B cell (primary cell): ENCODE measurements at regions not wholly inside any gene's neighbourhood (a gene's known extent, or its start where the extent isn't known, plus 50 kb on each side); places are given as distances from the start of the nearest gene placed in this dataset.

Experiments
- ATAC-seq: fragments of 200-7000 bp; cut with Tn5 transposase; one replicate; pipeline ENCODE4 v1.10.0; 2021; ENCODE audit warnings: low read depth, mild to moderate bottlenecking, moderate number of reproducible peaks, moderate library complexity
- CTCF ChIA-PET: fragments of 350-600 bp; sonication (Branson Sonifier 250); formaldehyde crosslinking; loops from one replicate; lab custom pipeline; 2021; ENCODE audit warnings: antibody characterized with exemption, inconsistent platforms; lab: Charles Lee
- POLR2A ChIA-PET: fragments of 350-600 bp; sonication (Branson Sonifier 250); formaldehyde crosslinking; loops from one replicate; lab custom pipeline; 2021; ENCODE audit warnings: antibody characterized with exemption; lab: Charles Lee
- DNase-seq: peaks from one replicate; pipeline ENCODE4 v3.0.0; 2013
- H2AFZ ChIP-seq: 2 replicates; pipeline ENCODE4 v1.6.1; 2012; ENCODE audit warnings: mild to moderate bottlenecking, low read depth, low read length; ENCODE audit not compliant: insufficient read depth, poor library complexity, severe bottlenecking
- H3K27ac ChIP-seq, 2 donors: 1 replicate in 1 of 2; 2 replicates in 1 of 2; pipeline ENCODE4 v1.5.1; 2012 to 2013; ENCODE audit warnings: low read length in 2 of 2, mild to moderate bottlenecking in 2 of 2, moderate library complexity in 1 of 2
- H3K27me3 ChIP-seq, 4 experiments: fragments of 200-600 bp in 1 of 4; sonication (generic) in 1 of 4; replicated peaks in 1 of 4; 1 replicate in 2 of 4; 2 replicates in 2 of 4; pipeline versions ENCODE4 v1.6.1 to v1.7.0; 2013 to 2016; ENCODE audit warnings: low read length in 3 of 4, mild to moderate bottlenecking in 2 of 4, mixed read lengths in 1 of 4, moderate library complexity in 1 of 4; ENCODE audit not compliant: insufficient read depth in 4 of 4, control insufficient read depth in 3 of 4; ENCODE audit errors: control extremely low read depth in 1 of 4
- H3K36me3 ChIP-seq, 2 experiments: replicated peaks in 1 of 2; 1 replicate in 1 of 2; 2 replicates in 1 of 2; pipeline versions ENCODE4 v1.6.1 to v1.7.1; 2013; ENCODE audit warnings: low read length in 1 of 2; ENCODE audit not compliant: insufficient read depth in 2 of 2, control insufficient read depth in 1 of 2; ENCODE audit errors: control extremely low read depth in 1 of 2, extremely low read depth in 1 of 2
- H3K4me1 ChIP-seq, 2 donors: fragments of 200-600 bp in 1 of 2; sonication (generic) in 1 of 2; 1 replicate in 1 of 2; 2 replicates in 1 of 2; pipeline versions ENCODE4 v1.5.1 to v1.6.1; 2013 to 2017; ENCODE audit warnings: low read length in 2 of 2; ENCODE audit not compliant: control insufficient read depth in 2 of 2, insufficient read depth in 2 of 2
- H3K4me2 ChIP-seq: replicated peaks from 2 replicates; pipeline ENCODE3; 2012; ENCODE audit warnings: mild to moderate bottlenecking, low read depth, low read length; ENCODE audit not compliant: poor library complexity, severe bottlenecking
- H3K4me3 ChIP-seq, 5 experiments: fragments of 200-600 bp in 1 of 5; sonication (generic) in 1 of 5; 1 replicate in 3 of 5; 2 replicates in 2 of 5; pipeline versions ENCODE4 v1.5.1 to v1.7.0; 2011 to 2016; ENCODE audit warnings: low read length in 4 of 5, mild to moderate bottlenecking in 4 of 5, low read depth in 2 of 5, control low read depth in 1 of 5, moderate library complexity in 1 of 5; ENCODE audit not compliant: insufficient read depth in 1 of 5; ENCODE audit errors: control extremely low read depth in 1 of 5, extremely low read depth in 1 of 5
- H3K79me2 ChIP-seq: fragments of 200-600 bp; sonication (generic); one replicate; pipeline ENCODE4 v1.6.0; 2016; ENCODE audit warnings: low read length; ENCODE audit not compliant: control insufficient read depth, insufficient read depth
- H3K9ac ChIP-seq: fragments of 200-600 bp; sonication (generic); 2 replicates; pipeline ENCODE4 v1.6.1; 2017; ENCODE audit warnings: mild to moderate bottlenecking, low read length, moderate library complexity
- H3K9me3 ChIP-seq, 3 donors: one replicate each; pipeline versions ENCODE4 v1.6.1 to v1.7.1; 2013; ENCODE audit warnings: low read length in 2 of 3; ENCODE audit not compliant: control insufficient read depth in 2 of 3, insufficient read depth in 1 of 3; ENCODE audit errors: control extremely low read depth in 1 of 3
- H4K20me1 ChIP-seq: 2 replicates; pipeline ENCODE4 v1.6.0; 2012; ENCODE audit warnings: mild to moderate bottlenecking, low read length; ENCODE audit not compliant: insufficient read depth, control insufficient read depth, poor library complexity, severe bottlenecking
- H3K27ac Mint-ChIP-seq: one replicate; pipeline ENCODE4 v1.8.0; 2021; ENCODE audit warnings: mixed read lengths
- H3K27me3 Mint-ChIP-seq: one replicate; pipeline ENCODE4 v1.8.0; 2021; ENCODE audit warnings: mixed read lengths
- H3K4me1 Mint-ChIP-seq: one replicate; pipeline ENCODE4 v1.8.0; 2021; ENCODE audit warnings: mixed read lengths
- H3K4me3 Mint-ChIP-seq: one replicate; pipeline ENCODE4 v1.8.0; 2021; ENCODE audit warnings: mixed read lengths
- H3K9me3 Mint-ChIP-seq: one replicate; pipeline ENCODE4 v1.8.0; 2022; ENCODE audit warnings: mixed read lengths; ENCODE audit not compliant: insufficient read depth
- CTCF ChIP-seq: fragments of 200-600 bp; IDR thresholded peaks from one replicate; pipeline ENCODE4 v1.8.0; 2022; ENCODE audit warnings: antibody characterized with exemption, mild to moderate bottlenecking
- EZH2 ChIP-seq: IDR thresholded peaks from 2 replicates; pipeline ENCODE4 v1.6.1; 2012; ENCODE audit warnings: borderline replicate concordance, low read depth, mild to moderate bottlenecking, moderate library complexity, low read length; ENCODE audit not compliant: insufficient read depth, poor library complexity, severe bottlenecking
- WGBS: methylation state at CpG from one replicate; pipeline ENCODE4 v1.1.5; 2013; ENCODE audit warnings: missing lambda C conversion rate; ENCODE audit not compliant: insufficient coverage; 5-methylcytosine and 5-hydroxymethylcytosine counted together
- intact Hi-C: fragments of 100-400 bp; cut with micrococcal nuclease; formaldehyde crosslinking; loops from one replicate; pipeline ENCODE4 v1.10.0; 2022

- Histone ChIP-seq H3K79me2 (no peaks in the 10 kb centered on the region), H4K20me1 (no peaks in the 10 kb centered on the region), H3K4me2 (no peak overlapping the region), H3K36me3 (no peaks in the 10 kb centered on the region), H3K4me3 (no peak overlapping the region), H3K27ac (no peak overlapping the region), H2AFZ (no peak overlapping the region), H3K4me1 (no peaks in the 10 kb centered on the region), H3K9ac (no peak overlapping the region), H3K9me3 (no peaks in the 10 kb centered on the region), H3K27me3 (no peaks in the 10 kb centered on the region)
- DNase-seq: no peak
- H3K27ac Mint-ChIP-seq: no peak overlapping the region
- no peaks in the 10 kb centered on the region for H3K4me1 Mint-ChIP-seq
- intact Hi-C loops: no loop called here
- ATAC-seq: no peak
- POLR2A ChIA-PET: no interaction called here
- no peak overlapping the region for H3K4me3 Mint-ChIP-seq
- WGBS: 91% methylated on average over 1 of the region's 2 CpGs
- TF ChIP-seq EZH2: no peak
- TF ChIP-seq CTCF: no peak
- H3K9me3 Mint-ChIP-seq: no peaks in the 10 kb centered on the region
- H3K27me3 Mint-ChIP-seq: no peaks in the 10 kb centered on the region
- CTCF ChIA-PET: no interaction called here
Measured at GRCh38 chr5:159660401-159660800, 255.9 kb upstream of the ADRA1B start.

- ChIA-PET POLR2A (no interaction called here), CTCF (no interaction called here)
- Mint-ChIP-seq H3K4me1 (no peaks in the 10 kb centered on the region), H3K4me3 (no peak overlapping the region), H3K27me3 (no peaks in the 10 kb centered on the region), H3K27ac (no peak overlapping the region), H3K9me3 (no peaks in the 10 kb centered on the region)
- ATAC-seq: no peak
- H3K27me3 ChIP-seq: no peaks in the 10 kb centered on the region
- WGBS: 100% methylated on average over 1 of the region's 1 CpG
- H3K27ac ChIP-seq: no peak overlapping the region
- no peaks in the 10 kb centered on the region for H3K36me3 ChIP-seq
- no peaks in the 10 kb centered on the region for H3K79me2 ChIP-seq
- no peak overlapping the region for H3K4me2 ChIP-seq
- H3K9ac ChIP-seq: no peak overlapping the region
- H3K9me3 ChIP-seq: no peaks in the 10 kb centered on the region
- no peak for DNase-seq
- H2AFZ ChIP-seq: no peak overlapping the region
- H3K4me1 ChIP-seq: no peaks in the 10 kb centered on the region
- no peak for TF ChIP-seq CTCF
- TF ChIP-seq EZH2: no peak
- intact Hi-C loops: no loop called here
- no peaks in the 10 kb centered on the region for H4K20me1 ChIP-seq
- no peak overlapping the region for H3K4me3 ChIP-seq
Measured at GRCh38 chr5:159663986-159664385, 252.3 kb upstream of the ADRA1B start.
